ENCODE measurements at regions not wholly inside any gene's neighbourhood (a gene's known extent, or its start where the extent isn't known, plus 50 kb on each side); places are given as distances from the start of the nearest gene placed in this dataset.
A peak's percentile ranks its signal among the peaks of the same experiment; 100 is the strongest.

- no peak for DNase-seq
These were observed 91.8 kb upstream of the KLF7 start for GRCh38 chr2:207257251-207258250.

- peak; percentile 17 to 47 for DNase-seq
These were observed 92.7 kb upstream of the KLF7 start for GRCh38 chr2:207258263-207258991.

DNA sequence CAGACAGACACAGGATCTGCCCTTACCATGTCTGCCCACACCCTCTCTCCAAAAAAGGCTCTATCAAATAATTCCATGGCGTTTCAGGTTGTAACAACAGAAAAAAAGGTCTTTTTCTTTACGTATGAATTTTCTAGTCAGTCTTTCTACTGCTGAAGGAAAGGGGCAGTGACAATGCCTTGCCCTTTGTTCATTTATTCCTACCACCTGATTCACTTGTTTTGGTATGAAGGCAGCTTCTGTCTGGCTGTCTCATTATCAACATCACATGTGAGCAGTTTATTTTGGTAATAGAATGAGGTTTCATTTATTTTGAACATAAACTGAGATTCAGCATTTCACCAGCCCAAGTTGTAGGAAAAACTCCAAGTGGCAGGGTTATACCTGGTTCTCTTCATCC is 94.3 kb upstream of the KLF7 start:
- no peak for DNase-seq

DNA sequence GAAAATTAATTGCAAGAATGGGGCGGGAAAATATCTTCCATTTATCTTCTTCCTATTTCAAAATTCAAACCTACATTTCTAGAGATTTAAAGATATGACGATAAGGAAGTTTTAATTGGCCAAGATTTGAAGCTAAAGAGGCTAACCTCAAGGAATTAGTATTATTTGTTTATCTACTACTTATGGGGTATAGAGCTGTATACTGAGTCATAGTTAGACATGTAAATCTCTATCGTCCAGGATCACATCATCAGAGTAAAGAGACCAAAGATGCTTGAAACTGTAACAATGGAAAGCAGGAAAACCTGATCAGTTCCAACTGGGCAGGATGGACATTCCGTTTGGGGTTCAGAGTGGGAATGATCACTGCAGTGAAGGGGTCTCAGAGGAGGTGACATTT is 95.2 kb upstream of the KLF7 start:
- DNase-seq = no peak

GRCh38 chr2:207264310-207264709 is 98.6 kb upstream of the KLF7 start:
- DNase-seq = no peak

GRCh38 chr2:207265332-207265731 is 99.6 kb upstream of the KLF7 start:
- no peak for DNase-seq

- DNase-seq = no peak
These were observed 100.1 kb upstream of the KLF7 start for GRCh38 chr2:207265869-207266268.

DNA sequence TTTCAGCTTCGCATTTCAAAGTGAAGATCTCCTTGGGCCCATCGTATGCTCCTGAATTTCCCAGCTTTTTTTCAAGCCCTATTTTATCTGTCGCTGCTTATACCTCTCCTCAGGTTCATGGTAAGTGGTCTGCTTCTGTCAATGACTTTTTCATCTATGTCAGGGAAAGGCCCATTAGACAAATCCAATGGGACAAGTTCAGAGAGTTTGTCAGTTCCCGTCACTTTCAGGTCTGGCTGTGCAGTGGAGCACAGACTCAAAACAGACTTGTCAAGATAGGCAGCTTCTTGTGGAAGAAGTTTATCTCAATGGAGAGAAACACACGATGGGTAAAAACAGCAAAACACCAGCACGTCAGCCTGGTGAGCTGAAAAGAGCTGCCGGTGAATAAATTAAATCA is 100.9 kb upstream of the KLF7 start:
- DNase-seq = no peak

DNA sequence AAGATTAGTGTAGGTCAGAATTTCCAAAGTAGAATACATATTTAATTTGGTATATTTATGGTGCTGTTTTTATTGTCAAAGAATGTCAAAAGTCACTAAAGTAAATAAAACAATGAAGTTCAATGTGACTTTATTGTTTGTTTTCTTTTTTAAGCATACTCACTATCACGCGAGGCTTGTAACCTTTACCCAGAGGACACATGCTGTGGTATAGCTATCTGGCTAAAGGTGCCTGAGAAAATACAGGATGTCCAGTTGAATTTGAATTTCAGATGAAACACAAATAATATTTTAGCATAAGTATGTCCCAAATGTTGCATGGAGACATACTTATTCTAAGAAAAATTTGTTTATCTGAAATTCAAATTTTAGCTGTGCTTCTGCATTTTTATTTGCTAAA is 103.3 kb upstream of the KLF7 start:
- DNase-seq = no peak

DNA sequence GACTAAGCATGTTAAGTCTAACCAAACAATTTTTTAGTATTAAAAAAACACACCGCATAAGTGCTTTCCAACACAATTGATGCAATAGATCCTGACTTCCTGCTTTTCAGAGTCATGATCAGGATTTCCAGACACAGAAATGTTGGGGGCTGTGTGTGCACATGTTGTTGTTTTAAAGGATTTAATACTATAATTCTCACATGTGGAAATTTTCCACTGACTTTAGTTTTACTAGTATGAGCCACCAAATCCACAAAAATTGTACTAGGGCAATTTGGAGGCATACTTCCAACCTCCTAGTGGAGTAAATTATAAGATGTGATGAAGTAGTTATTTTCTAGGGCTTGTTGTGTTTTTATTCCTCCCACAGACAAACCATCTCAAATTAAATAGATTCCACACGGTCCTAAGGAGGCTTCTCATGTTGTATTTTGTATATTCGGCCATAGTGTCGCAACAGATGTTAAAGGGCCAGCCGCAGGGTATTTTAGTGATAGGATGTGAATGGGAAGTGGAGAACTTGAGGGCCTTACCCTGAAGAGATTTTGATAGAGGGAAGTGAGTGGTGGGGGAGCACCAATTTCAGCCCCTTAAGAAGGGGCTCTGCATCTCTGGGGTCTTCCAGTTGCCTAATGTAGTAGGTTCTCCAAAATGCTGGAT is 108.9 kb upstream of the KLF7 start:
- DNase-seq = no peak

- no peak for DNase-seq
These were observed 110.0 kb upstream of the KLF7 start for GRCh38 chr2:207275779-207276178.

- no peak for DNase-seq
These were observed 110.5 kb upstream of the KLF7 start for GRCh38 chr2:207276248-207276647.

DNA sequence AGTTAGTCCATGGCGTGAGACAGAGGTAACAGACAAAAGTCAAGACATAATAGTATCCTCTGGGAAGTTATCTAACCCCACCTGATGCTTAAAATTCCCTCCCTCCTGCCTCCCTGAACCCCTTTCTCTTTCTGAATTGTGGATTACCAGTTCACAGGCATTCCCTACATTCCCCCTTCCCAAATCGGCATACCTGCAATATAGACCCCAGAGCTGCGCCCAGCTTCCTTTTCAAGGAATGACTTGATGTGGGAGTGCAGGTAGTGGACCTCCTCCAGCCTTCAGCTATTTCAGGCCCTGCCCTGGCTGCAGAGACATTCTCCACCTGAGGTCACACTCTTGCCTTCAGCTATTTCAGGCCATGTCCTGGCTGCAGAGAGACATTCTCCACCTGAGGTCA is 111.1 kb upstream of the KLF7 start:
- no peak for DNase-seq

GRCh38 chr2:207279520-207279919 is 113.8 kb upstream of the KLF7 start:
- DNase-seq = no peak

DNA sequence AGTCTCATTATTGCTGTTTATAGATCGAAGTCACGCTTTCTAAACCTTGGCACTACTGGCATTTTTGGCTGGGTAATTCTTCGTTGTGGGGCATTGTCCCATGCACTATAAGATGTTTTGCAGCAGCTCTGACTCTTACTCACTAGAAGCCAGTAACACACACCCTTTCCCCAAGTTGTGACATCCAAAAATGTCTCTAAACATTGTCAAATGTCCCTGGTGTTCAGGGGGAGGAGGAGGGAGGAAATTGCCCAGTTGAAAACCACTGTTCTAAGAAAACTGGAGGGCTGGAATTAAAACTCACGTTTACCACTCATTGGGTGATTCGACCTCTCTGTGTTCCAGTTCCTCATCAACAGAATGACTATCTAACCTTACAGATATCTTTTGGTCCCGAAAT is 115.7 kb upstream of the KLF7 start:
- DNase-seq = no peak

GRCh38 chr2:207282916-207283315 is 117.2 kb upstream of the KLF7 start:
- no peak for DNase-seq

DNA sequence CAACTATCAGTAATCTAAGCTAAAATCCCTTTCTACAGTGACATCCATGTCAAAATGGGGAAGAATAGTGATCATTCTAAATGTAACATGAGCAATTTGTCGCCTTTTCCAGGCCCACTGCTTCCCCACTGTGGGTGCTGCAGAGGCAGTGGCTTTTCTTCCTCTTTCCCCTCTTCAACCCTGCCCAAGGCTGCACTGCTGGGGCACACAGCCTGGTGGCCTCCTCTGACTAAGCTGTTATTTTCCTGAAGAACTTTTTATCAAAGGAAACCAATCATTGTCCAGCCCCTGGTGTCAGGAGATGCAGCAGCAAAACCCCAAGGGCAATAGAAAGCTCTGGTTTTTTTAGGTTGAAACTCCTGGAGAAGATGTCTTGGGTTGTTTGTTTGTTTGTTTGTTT is 117.6 kb upstream of the KLF7 start:
- DNase-seq = no peak

DNA sequence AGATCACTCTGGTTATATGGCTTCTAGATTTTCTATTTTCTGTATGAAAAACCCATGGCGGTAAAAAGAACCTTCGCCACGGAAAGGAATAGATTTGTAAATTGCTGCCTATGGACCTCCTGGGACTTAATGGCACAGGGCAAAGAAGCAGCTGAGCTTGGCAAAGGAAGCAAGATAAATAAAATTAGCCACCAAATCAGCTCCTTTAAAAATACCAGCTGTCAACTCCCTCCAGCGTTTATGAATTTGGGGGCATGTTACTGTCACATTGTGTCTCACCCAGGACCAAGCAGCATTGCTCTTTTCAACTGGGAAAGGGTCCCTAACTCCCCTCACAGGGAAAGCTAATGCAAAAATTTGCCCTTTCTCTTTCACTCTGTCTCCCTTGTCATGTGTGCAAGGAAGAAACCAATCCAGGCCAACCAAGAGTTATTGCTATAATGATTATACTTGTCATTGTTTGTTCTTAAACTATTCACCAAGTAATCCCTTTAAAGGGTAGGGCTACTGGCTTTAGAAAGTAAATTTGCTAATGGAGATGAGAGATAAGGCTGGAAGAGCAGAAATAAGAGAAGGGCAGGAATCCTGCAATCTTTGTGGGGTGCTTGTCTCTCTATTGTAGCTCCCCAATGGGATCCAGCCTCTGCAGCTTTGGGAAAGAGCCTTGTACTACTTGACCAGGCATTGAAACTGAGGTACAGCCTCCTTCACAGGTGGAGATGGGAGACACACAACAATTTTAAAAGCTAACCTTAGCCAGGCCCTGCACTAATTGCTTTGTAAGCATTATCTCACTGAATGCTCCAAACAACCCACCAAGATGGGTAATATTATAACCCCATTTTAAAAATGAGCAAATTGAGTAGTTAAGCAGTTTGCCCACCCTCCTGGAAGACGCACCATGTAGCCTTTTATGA is 119.1 kb upstream of the KLF7 start:
- DNase-seq = no peak

DNA sequence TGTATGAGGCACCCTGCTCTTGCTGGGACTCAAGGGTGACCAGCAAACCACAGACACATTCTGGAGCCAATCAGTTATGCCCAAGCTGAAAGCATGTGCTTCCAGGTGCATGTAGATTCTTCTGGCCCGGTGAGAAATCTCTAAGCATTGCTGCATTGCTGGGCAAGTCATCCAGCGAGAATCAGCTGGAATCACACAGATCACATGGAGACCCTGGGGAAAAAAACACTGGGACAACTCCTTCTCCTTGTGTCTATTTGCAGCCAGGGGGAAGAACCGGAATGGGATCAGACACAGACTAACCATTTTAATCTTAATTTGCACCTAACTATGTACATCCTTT is 119.7 kb upstream of the KLF7 start:
- no peak for DNase-seq

GRCh38 chr2:207286106-207286505 is 120.4 kb upstream of the KLF7 start:
- DNase-seq = no peak

DNA sequence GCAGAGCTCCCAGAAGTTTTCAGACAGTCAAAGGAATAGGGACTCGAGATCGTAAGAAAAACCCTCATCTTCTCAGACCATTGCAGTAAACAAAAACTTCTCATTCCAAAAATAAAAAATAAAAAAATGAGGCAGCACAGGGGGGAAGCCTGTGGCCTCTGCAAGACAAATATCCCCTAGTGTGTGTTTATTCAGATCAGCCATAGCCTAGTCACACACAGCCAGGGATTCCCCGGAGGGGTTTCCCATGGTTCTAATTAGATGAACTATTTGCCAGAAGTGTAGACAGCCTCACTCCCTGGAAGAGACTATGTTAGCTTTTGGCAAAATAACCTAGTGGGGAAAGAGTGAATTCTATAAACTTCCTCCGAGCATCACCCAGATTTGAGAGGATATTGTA is 122.9 kb upstream of the KLF7 start:
- no peak for DNase-seq

DNA sequence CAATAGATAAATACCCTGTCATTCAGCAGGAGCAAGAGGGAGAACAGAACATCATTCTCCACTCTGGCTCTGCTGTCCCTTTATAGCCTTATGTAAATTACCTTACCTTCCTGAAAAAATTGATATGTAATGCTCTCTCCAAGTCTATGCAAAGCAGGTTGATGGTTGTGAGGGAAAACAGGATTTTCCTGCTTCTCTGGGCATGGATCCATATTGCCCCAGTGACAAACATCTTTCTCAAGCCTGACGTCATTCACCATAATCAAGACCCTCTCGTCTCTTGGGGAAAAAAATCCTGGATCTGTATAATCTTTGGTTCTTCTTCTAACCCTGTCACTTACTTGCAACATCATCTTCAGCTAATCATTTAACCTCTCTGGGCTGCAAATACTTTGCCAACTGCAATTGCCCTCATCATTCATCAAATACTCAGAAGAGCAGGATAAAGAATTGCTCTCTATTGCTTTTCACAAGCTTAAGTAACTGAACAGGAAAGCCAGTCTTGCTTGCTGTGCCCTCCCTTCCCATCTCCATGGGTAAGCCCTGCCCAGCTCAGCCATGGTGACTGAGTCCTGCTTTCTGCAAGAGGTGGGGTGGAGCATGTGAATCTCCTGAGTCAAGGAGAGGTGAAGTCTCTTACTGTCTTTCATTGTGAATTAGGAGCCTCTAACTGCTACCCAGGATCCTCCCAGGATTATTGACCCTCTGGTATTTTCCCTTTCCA is 123.7 kb upstream of the KLF7 start:
- no peak for DNase-seq

All from SHP77 (cell line).